Endothelial cell of umbilical vein (primary cell): ENCODE measurements at regions not wholly inside any gene's neighbourhood (a gene's known extent, or its start where the extent isn't known, plus 50 kb on each side); places are given as distances from the start of the nearest gene placed in this dataset.

Source experiments
- EZH2 ChIP-seq: IDR thresholded peaks from 2 replicates; pipeline ENCODE4 v1.6.1; 2012; ENCODE audit warnings: borderline replicate concordance, low read depth, mild to moderate bottlenecking, moderate library complexity, low read length, inconsistent platforms; ENCODE audit not compliant: severe bottlenecking
- FOS ChIP-seq: IDR thresholded peaks from 2 replicates; pipeline ENCODE4 v1.6.1; 2011; ENCODE audit warnings: mild to moderate bottlenecking, low read length, moderate library complexity, borderline replicate concordance; ENCODE audit not compliant: insufficient read depth
- MYC ChIP-seq: IDR thresholded peaks from one replicate; pipeline ENCODE4 v1.6.1; 2011; ENCODE audit warnings: mild to moderate bottlenecking, low read depth, low read length
- TF ChIP-seq, protein P1 (sequence below), 2 donors: IDR thresholded peaks; 1 replicate in 1 of 2; 2 replicates in 1 of 2; pipeline ENCODE4 v1.5.1; 2011; ENCODE audit warnings: low read length in 2 of 2, mild to moderate bottlenecking in 2 of 2, moderate library complexity in 2 of 2, control low read depth in 1 of 2, inconsistent platforms in 1 of 2, low read depth in 1 of 2; ENCODE audit not compliant: insufficient read depth in 1 of 2; ENCODE audit errors: extremely low read depth in 1 of 2

DNA sequence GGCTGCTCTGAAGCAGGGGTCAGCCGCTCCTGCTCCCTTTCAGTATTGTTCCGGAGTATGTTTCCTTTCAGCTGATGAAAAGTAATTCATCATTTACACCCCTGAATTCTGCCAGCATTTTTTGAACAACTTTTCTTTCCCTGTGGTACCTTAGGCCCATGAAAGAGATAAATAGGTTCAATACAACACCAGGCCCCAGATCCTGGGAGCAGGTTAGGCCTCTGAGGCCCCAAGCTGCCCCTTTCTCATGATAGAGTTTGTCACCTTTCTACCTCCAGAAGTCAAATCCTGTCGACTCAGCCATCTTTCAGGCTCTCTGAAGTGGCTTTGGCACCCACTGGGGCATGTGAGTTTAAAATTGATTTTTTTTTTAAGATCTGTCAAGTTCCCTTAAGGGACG lies 1415.1 kb upstream of the ZEB2 start:
- TF ChIP-seq EZH2: no peak
- TF ChIP-seq, protein P1, sequence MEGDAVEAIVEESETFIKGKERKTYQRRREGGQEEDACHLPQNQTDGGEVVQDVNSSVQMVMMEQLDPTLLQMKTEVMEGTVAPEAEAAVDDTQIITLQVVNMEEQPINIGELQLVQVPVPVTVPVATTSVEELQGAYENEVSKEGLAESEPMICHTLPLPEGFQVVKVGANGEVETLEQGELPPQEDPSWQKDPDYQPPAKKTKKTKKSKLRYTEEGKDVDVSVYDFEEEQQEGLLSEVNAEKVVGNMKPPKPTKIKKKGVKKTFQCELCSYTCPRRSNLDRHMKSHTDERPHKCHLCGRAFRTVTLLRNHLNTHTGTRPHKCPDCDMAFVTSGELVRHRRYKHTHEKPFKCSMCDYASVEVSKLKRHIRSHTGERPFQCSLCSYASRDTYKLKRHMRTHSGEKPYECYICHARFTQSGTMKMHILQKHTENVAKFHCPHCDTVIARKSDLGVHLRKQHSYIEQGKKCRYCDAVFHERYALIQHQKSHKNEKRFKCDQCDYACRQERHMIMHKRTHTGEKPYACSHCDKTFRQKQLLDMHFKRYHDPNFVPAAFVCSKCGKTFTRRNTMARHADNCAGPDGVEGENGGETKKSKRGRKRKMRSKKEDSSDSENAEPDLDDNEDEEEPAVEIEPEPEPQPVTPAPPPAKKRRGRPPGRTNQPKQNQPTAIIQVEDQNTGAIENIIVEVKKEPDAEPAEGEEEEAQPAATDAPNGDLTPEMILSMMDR (IDR thresholded peaks at IDR 0.05; ENCODE audit: extremely low read depth in 1 of 2, insufficient read depth in 1 of 2, low read depth in 1 of 2, low read length in 2 of 2): no peak
- TF ChIP-seq FOS: no peak
- no peak for TF ChIP-seq MYC
